Epithelial cell of esophagus (primary cell): ENCODE measurements at regions not wholly inside any gene's neighbourhood (a gene's known extent, or its start where the extent isn't known, plus 50 kb on each side); places are given as distances from the start of the nearest gene placed in this dataset.
"Not testable (repeated sequence)": the region's sequence is repeated elsewhere in the genome, so short reads cannot be mapped to it uniquely, and the experiment has no call there.

ENCODE experiments used
- DNase-seq: peaks from one replicate; pipeline ENCODE4 v3.0.0; 2010; ENCODE audit warnings: low read depth
- H3K4me3 ChIP-seq: 2 replicates; pipeline ENCODE4 v1.5.1; 2011; ENCODE audit warnings: mild to moderate bottlenecking, low read length, control low read depth
- TF ChIP-seq, protein P1 (sequence below): IDR thresholded peaks from 2 replicates; pipeline ENCODE4 v1.5.1; 2011; ENCODE audit warnings: low read depth, mild to moderate bottlenecking, low read length, control low read depth, inconsistent platforms; ENCODE audit not compliant: insufficient read depth; ENCODE audit errors: missing control alignments

DNA sequence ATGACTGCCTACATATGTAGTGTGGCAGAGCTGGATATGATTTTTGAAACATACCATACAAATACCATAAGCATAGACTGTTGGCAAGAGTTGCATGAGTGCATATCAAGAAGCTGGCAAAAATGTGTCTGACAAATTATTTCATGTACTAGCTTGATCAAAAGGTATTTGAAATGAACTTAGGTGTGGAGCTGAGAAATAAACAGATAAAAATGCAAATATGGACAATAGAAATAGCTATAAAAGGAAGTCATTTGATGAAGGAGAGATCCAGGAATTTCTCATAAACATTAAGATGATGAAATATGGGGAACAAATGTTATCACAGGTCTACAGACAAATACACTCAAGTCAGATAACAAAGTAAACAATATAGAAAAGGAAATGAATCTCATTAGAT, 609.1 kb downstream of the PTPRC start:
- no peak overlapping the region for H3K4me3 ChIP-seq
- DNase-seq = peak; percentile 69
- TF ChIP-seq, protein P1, sequence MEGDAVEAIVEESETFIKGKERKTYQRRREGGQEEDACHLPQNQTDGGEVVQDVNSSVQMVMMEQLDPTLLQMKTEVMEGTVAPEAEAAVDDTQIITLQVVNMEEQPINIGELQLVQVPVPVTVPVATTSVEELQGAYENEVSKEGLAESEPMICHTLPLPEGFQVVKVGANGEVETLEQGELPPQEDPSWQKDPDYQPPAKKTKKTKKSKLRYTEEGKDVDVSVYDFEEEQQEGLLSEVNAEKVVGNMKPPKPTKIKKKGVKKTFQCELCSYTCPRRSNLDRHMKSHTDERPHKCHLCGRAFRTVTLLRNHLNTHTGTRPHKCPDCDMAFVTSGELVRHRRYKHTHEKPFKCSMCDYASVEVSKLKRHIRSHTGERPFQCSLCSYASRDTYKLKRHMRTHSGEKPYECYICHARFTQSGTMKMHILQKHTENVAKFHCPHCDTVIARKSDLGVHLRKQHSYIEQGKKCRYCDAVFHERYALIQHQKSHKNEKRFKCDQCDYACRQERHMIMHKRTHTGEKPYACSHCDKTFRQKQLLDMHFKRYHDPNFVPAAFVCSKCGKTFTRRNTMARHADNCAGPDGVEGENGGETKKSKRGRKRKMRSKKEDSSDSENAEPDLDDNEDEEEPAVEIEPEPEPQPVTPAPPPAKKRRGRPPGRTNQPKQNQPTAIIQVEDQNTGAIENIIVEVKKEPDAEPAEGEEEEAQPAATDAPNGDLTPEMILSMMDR = no peak

DNA sequence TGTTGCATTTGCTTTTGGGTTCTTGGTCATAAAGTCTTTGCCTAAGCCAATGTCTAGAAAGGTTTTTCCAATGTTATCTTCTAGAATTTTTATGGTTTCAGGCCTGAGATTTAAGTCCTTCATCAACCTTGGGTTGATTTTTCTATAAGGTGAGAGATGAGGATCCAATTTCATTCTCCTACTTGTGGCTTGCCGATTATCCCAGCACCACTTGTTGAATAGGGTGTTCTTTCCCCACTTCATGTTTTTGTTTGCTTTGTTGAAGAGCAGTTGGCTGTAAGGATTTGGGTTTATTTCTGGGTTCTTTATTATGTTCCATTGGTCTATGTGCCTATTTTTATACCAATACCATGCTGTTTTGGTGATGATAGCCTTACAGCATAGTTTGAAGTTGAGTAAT, 615.2 kb downstream of the PTPRC start:
- DNase-seq, H3K4me3 ChIP-seq: not testable (repeated sequence)

DNA sequence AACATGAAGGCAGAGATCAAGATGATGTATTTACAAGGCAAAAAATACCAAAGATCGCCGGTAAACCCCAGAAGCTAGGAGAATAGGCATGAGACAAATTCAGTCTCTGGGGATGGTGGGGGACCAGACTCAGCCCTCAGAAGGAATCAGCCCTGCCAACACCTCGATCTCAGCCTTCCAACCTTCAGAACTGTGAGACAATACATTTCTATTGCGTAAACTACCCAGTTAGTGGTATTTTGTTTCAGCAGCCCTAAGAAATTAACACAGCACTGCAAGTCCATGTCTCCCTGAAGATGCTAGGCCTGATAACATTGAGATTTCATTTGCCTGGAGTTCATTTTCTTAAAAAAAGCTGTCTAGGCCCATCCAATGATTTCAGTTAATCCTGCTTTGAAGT, 622.5 kb downstream of the PTPRC start:
- H3K4me3 ChIP-seq = no peak overlapping the region
- TF ChIP-seq, protein P1 = no peak
- no peak for DNase-seq

DNA sequence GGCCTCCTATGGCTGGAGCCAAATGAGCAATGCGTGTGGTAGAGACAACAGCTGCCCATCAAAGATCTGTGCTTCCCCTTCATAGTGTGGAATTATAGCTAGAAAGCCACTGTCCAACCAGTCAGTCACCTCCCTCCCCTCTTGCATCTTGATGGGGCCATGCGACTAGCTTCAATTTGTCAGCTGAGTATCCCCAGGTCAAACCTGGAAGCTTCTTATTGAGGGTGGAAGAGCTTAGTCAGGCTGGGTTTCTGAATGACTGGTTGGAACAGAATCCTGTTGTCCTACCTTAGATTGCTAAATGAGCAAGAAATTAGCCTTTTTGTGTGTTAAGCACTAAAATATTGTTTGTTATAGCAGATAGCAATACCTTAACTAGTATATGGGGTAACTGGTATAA, 625.4 kb downstream of the PTPRC start:
- TF ChIP-seq, protein P1 = no peak
- no peak overlapping the region for H3K4me3 ChIP-seq
- DNase-seq = peak; percentile 44

DNA sequence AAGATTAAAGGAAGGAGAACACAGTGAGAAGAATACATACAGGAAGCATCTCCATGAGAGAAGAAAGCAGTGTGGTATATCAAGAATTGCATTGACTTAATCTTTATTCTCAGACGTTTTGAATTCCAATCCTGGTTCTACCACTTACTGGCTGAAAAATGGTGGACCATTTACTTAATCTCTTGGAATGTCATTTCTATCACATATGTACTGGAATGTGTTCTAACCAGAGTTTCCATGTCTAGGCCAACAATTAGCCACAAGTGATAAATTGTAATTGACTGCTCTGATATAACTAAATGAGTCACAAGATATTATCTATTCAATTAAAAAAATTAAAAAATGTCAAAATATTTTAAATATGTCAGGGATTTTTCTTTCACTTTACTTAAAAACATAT, 626.1 kb downstream of the PTPRC start:
- no peak for DNase-seq
- no peak overlapping the region for H3K4me3 ChIP-seq
- TF ChIP-seq, protein P1 = no peak

DNA sequence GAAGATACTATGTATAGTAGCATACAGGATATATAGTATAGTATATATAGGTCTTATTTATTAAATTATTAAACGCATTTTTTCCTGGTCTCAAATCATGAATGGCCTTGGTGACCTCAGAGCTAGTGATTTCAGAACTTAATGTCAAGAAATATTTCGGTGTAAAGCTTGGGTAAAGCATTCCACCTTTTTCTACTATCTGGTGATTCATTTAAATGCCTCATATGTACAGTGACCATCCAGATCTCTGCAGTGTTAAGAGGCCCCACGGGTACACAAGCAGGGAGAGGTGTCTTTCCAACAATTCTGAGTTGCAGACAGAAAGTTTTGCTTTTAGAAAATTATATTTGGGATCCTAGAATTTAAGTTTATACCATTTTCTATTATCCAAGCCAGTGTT, 626.5 kb downstream of the PTPRC start:
- DNase-seq = no peak
- no peak overlapping the region for H3K4me3 ChIP-seq
- TF ChIP-seq, protein P1 = no peak

DNA sequence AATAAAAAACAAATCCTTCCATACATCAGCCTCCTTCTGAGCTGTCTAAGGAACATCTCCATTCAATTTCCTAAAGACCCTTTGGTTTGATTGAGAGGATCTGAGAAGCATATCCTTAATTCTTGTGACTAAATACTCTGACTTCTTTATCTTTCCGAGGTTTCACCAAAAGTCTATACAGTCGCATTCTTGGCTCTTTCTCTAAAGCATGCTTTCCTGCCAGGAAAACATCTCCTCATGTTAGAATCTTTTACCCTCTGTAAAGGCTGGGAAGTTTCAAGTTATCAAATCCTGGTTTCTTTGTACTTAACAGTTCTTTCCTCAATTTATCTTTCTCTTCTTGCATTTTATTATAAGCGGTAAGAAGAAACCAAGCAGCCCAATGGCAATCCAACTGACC, 630.4 kb downstream of the PTPRC start:
- H3K4me3 ChIP-seq = no peak overlapping the region
- TF ChIP-seq, protein P1 = no peak
- no peak for DNase-seq

DNA sequence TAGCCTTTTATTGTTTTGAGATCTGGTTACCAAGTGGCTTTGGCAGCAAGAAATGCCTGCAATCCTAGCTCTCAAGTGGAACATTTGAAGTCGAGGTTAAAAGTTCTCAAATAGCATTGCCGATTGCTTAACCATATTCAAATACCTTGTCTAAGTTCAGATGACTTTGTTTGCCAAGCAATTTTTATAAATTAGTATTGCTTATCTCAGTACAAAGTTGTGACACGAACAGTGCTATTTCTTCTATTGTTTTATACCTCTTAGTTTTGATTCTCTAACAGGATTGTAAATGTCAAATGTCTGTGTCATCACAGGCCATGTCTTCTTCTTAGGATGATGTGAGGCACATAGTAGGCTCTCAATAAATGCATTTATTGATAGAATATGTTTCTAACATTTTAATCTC, 633.3 kb downstream of the PTPRC start:
- DNase-seq = peak; percentile 24
- no peak overlapping the region for H3K4me3 ChIP-seq
- TF ChIP-seq, protein P1 = no peak
